Hepatocyte (in vitro differentiated cells): ENCODE measurements at regions not wholly inside any gene's neighbourhood (a gene's known extent, or its start where the extent isn't known, plus 50 kb on each side); places are given as distances from the start of the nearest gene placed in this dataset.
"Not testable (repeated sequence)": the region's sequence is repeated elsewhere in the genome, so short reads cannot be mapped to it uniquely, and the experiment has no call there.

ENCODE experiments used
- DNase-seq: peaks from one replicate; pipeline ENCODE4 v3.0.0-alpha.2; 2016; ENCODE audit warnings: low spot score
- H2AFZ ChIP-seq: fragments of 200-600 bp; sonication (generic); 2 replicates; pipeline ENCODE4 v1.6.0; 2016; ENCODE audit warnings: antibody characterized with exemption, mild to moderate bottlenecking
- H3K27ac ChIP-seq: fragments of 200-600 bp; sonication (generic); 2 replicates; pipeline ENCODE4 v1.5.1; 2016; ENCODE audit warnings: mild to moderate bottlenecking
- H3K27me3 ChIP-seq: fragments of 200-600 bp; sonication (generic); 2 replicates; pipeline ENCODE4 v1.6.1; 2016
- H3K36me3 ChIP-seq: fragments of 200-600 bp; sonication (generic); replicated peaks from 2 replicates; pipeline ENCODE4 v1.5.1; 2016; ENCODE audit warnings: low read depth; ENCODE audit not compliant: insufficient read depth
- H3K4me1 ChIP-seq: fragments of 200-600 bp; sonication (generic); 2 replicates; pipeline ENCODE4 v1.5.1; 2016; ENCODE audit warnings: mild to moderate bottlenecking, moderate library complexity; ENCODE audit not compliant: insufficient read depth
- H3K4me2 ChIP-seq: fragments of 200-600 bp; sonication (generic); 2 replicates; pipeline ENCODE4 v1.6.0; 2016
- H3K4me3 ChIP-seq: fragments of 200-600 bp; sonication (generic); 2 replicates; pipeline ENCODE4 v1.5.1; 2016; ENCODE audit warnings: mild to moderate bottlenecking
- H3K79me2 ChIP-seq: fragments of 200-600 bp; sonication (generic); 2 replicates; pipeline ENCODE4 v1.6.0; 2017; ENCODE audit warnings: mild to moderate bottlenecking
- H3K9me2 ChIP-seq: fragments of 200-600 bp; sonication (generic); replicated peaks from 2 replicates; pipeline ENCODE4 v1.6.0; 2017; ENCODE audit warnings: mild to moderate bottlenecking; ENCODE audit not compliant: insufficient read depth
- H3K9me3 ChIP-seq: fragments of 200-600 bp; sonication (generic); 2 replicates; pipeline ENCODE4 v1.5.1; 2016; ENCODE audit warnings: low read depth, mild to moderate bottlenecking
- H4K20me1 ChIP-seq: fragments of 200-600 bp; sonication (generic); 2 replicates; pipeline ENCODE4 v1.6.0; 2016; ENCODE audit warnings: mild to moderate bottlenecking; ENCODE audit not compliant: insufficient read depth, poor library complexity, severe bottlenecking
- EZH2 ChIP-seq: fragments of 200-600 bp; sonication (generic); IDR thresholded peaks from 2 replicates; pipeline ENCODE4 v1.6.1; 2016; ENCODE audit warnings: antibody characterized with exemption, mild to moderate bottlenecking, borderline replicate concordance
- EZH2phosphoT487 ChIP-seq: fragments of 200-600 bp; sonication (generic); IDR thresholded peaks from one replicate; pipeline ENCODE4 v1.6.1; 2018; ENCODE audit warnings: antibody characterized with exemption, mild to moderate bottlenecking, low read depth, moderate library complexity; ENCODE audit not compliant: unreplicated experiment, severe bottlenecking
- WGBS: methylation state at CpG from one replicate; pipeline ENCODE4 v1.1.6; 2016; ENCODE audit warnings: low lambda C conversion rate; ENCODE audit errors: missing lambda C conversion rate; 5-methylcytosine and 5-hydroxymethylcytosine counted together
- TF ChIP-seq, protein P1 (sequence below): fragments of 200-600 bp; sonication (generic); IDR thresholded peaks from 2 replicates; pipeline ENCODE4 v1.5.1; 2016; ENCODE audit warnings: antibody characterized with exemption, mild to moderate bottlenecking; ENCODE audit not compliant: poor library complexity

- WGBS, result 83% methylated on average over 3 of the region's 3 CpGs
These were observed 76.6 kb upstream of the ABI1 start for GRCh38 chr10:26937371-26937770.

GRCh38 chr10:26934190-26934589, 73.4 kb upstream of the ABI1 start:
- not testable (repeated sequence) for H3K4me2 ChIP-seq, H3K4me1 ChIP-seq, H3K4me3 ChIP-seq, H3K27me3 ChIP-seq, H4K20me1 ChIP-seq, H3K27ac ChIP-seq, H3K9me3 ChIP-seq, H3K36me3 ChIP-seq, DNase-seq, H2AFZ ChIP-seq, H3K79me2 ChIP-seq, H3K9me2 ChIP-seq
- WGBS, result 92% methylated on average over 11 of the region's 11 CpGs

More at GRCh38 chr10:26937371-26937770, 76.6 kb upstream of the ABI1 start:
- Histone ChIP-seq H3K27me3 (no peaks in the 10 kb centered on the region), H3K9me2 (no peaks in the 10 kb centered on the region), H3K4me1 (no peaks in the 10 kb centered on the region), H3K4me3 (no peak overlapping the region), H3K27ac (no peak overlapping the region), H3K4me2 (no peak overlapping the region), H3K9me3 (no peaks in the 10 kb centered on the region), H3K79me2 (no peaks in the 10 kb centered on the region), H4K20me1 (no peaks in the 10 kb centered on the region), H3K36me3 (no peaks in the 10 kb centered on the region), H2AFZ (no peak overlapping the region)
- TF ChIP-seq, protein P1, sequence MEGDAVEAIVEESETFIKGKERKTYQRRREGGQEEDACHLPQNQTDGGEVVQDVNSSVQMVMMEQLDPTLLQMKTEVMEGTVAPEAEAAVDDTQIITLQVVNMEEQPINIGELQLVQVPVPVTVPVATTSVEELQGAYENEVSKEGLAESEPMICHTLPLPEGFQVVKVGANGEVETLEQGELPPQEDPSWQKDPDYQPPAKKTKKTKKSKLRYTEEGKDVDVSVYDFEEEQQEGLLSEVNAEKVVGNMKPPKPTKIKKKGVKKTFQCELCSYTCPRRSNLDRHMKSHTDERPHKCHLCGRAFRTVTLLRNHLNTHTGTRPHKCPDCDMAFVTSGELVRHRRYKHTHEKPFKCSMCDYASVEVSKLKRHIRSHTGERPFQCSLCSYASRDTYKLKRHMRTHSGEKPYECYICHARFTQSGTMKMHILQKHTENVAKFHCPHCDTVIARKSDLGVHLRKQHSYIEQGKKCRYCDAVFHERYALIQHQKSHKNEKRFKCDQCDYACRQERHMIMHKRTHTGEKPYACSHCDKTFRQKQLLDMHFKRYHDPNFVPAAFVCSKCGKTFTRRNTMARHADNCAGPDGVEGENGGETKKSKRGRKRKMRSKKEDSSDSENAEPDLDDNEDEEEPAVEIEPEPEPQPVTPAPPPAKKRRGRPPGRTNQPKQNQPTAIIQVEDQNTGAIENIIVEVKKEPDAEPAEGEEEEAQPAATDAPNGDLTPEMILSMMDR, result no peak
- TF ChIP-seq EZH2, result no peak
- TF ChIP-seq EZH2phosphoT487, result no peak
- DNase-seq, result no peak

- Histone ChIP-seq H3K4me3 (no peak overlapping the region), H3K36me3 (no peaks in the 10 kb centered on the region), H3K27me3 (no peaks in the 10 kb centered on the region), H2AFZ (no peak overlapping the region), H3K79me2 (no peaks in the 10 kb centered on the region), H3K27ac (no peak overlapping the region), H3K9me2 (no peaks in the 10 kb centered on the region), H3K4me1 (no peaks in the 10 kb centered on the region), H3K9me3 (no peaks in the 10 kb centered on the region), H4K20me1 (no peaks in the 10 kb centered on the region), H3K4me2 (no peak overlapping the region)
- 78% methylated on average over 2 of the region's 2 CpGs for WGBS
- TF ChIP-seq, protein P1, result no peak
- TF ChIP-seq EZH2phosphoT487 (no peak), EZH2 (no peak)
- no peak for DNase-seq
These were observed 71.8 kb upstream of the ABI1 start for GRCh38 chr10:26932576-26932975.

- TF ChIP-seq EZH2 (no peak), EZH2phosphoT487 (no peak)
- TF ChIP-seq, protein P1, result no peak
- H3K4me3 ChIP-seq, result no peak overlapping the region
These were observed 70.5 kb upstream of the ABI1 start for GRCh38 chr10:26931223-26931622.

DNA sequence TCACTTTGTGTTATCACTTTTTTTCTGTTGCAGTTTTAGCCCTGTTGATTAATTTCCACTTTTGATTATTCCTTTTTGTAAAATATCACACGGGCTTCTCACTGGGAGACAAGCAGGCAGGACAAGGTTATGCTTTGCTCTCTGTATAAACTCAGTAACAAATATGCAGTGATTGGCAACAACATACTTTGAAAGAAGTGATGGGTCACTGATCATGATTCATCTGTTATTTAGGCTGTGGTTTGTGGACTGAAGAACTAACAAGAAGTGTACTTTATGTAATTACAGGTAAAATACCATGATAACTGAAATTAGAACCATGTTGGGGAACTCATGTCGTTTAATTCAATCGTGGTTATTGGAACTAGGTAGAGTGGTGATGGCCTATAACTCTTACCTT, 62.1 kb upstream of the ABI1 start:
- 86% methylated on average over 3 of the region's 3 CpGs for WGBS
- not testable (repeated sequence) for DNase-seq, H3K27me3 ChIP-seq

More at GRCh38 chr10:26931223-26931622, 70.5 kb upstream of the ABI1 start:
- no peaks in the 10 kb centered on the region for H3K4me1 ChIP-seq
- no peaks in the 10 kb centered on the region for H3K36me3 ChIP-seq
- WGBS, result 24% methylated on average over 13 of the region's 21 CpGs
- H3K4me2 ChIP-seq, result peak overlapping the region; percentile 67
- no peaks in the 10 kb centered on the region for H4K20me1 ChIP-seq
- peak overlapping the region; percentile 20 for H2AFZ ChIP-seq
- no peaks in the 10 kb centered on the region for H3K9me3 ChIP-seq
- H3K27ac ChIP-seq, result no peak overlapping the region
- peak; percentile 74 for DNase-seq
- no peaks in the 10 kb centered on the region for H3K79me2 ChIP-seq
- H3K9me2 ChIP-seq, result no peaks in the 10 kb centered on the region
- no peaks in the 10 kb centered on the region for H3K27me3 ChIP-seq

GRCh38 chr10:26919156-26919860, 58.5 kb upstream of the ABI1 start:
- H3K9me3 ChIP-seq, H3K36me3 ChIP-seq, H3K4me1 ChIP-seq, H3K79me2 ChIP-seq, H3K27me3 ChIP-seq, H3K9me2 ChIP-seq, H4K20me1 ChIP-seq, DNase-seq, H2AFZ ChIP-seq, H3K4me2 ChIP-seq, H3K27ac ChIP-seq, H3K4me3 ChIP-seq: not testable (repeated sequence)
- 91% methylated on average over 16 of the region's 16 CpGs for WGBS

More for the DNA sequence above, 62.1 kb upstream of the ABI1 start:
- H3K4me3 ChIP-seq, H3K27ac ChIP-seq, H3K4me2 ChIP-seq, H3K79me2 ChIP-seq, H3K9me2 ChIP-seq, H3K36me3 ChIP-seq, H3K9me3 ChIP-seq, H4K20me1 ChIP-seq, H3K4me1 ChIP-seq, H2AFZ ChIP-seq: not testable (repeated sequence)
